GDM1 (cell line): ENCODE measurements at regions not wholly inside any gene's neighbourhood (a gene's known extent, or its start where the extent isn't known, plus 50 kb on each side); places are given as distances from the start of the nearest gene placed in this dataset.

Experiments used
- DNase-seq: peaks from one replicate; lab custom pipeline; 2025; lab: John Stamatoyannopoulos, UW

- DNase-seq: no peak
These were observed 140.9 kb upstream of the MOCS1 start for GRCh38 chr6:40075056-40075590.

- DNase-seq: no peak
These were observed 140.2 kb upstream of the MOCS1 start for GRCh38 chr6:40074306-40075055.

- no peak for DNase-seq
These were observed 132.1 kb upstream of the MOCS1 start for GRCh38 chr6:40066372-40066771.

- DNase-seq: no peak
These were observed 122.6 kb upstream of the MOCS1 start for GRCh38 chr6:40056865-40057264.

GRCh38 chr6:40054602-40055001, 120.3 kb upstream of the MOCS1 start:
- no peak for DNase-seq

GRCh38 chr6:40054186-40054585, 119.9 kb upstream of the MOCS1 start:
- DNase-seq: no peak

- DNase-seq: no peak
These were observed 114.9 kb upstream of the MOCS1 start for GRCh38 chr6:40049128-40049527.

- DNase-seq: no peak
These were observed 109.9 kb upstream of the MOCS1 start for GRCh38 chr6:40044196-40044595.

GRCh38 chr6:40042232-40042631, 108.0 kb upstream of the MOCS1 start:
- no peak for DNase-seq

- no peak for DNase-seq
These were observed 104.8 kb upstream of the MOCS1 start for GRCh38 chr6:40039042-40039441.

- no peak for DNase-seq
These were observed 104.4 kb upstream of the MOCS1 start for GRCh38 chr6:40038626-40039025.

- no peak for DNase-seq
These were observed 103.0 kb upstream of the MOCS1 start for GRCh38 chr6:40037271-40037670.

- no peak for DNase-seq
These were observed 101.9 kb upstream of the MOCS1 start for GRCh38 chr6:40036186-40036585.

GRCh38 chr6:40028449-40028848, 94.2 kb upstream of the MOCS1 start:
- no peak for DNase-seq

GRCh38 chr6:40022867-40023266, 88.6 kb upstream of the MOCS1 start:
- no peak for DNase-seq

GRCh38 chr6:40020166-40020565, 85.9 kb upstream of the MOCS1 start:
- DNase-seq: no peak

GRCh38 chr6:40015530-40015929, 81.3 kb upstream of the MOCS1 start:
- no peak for DNase-seq

- no peak for DNase-seq
These were observed 77.6 kb upstream of the MOCS1 start for GRCh38 chr6:40011844-40012243.

GRCh38 chr6:40000964-40001515, 66.8 kb upstream of the MOCS1 start:
- no peak for DNase-seq

GRCh38 chr6:39999006-39999867, 65.0 kb upstream of the MOCS1 start:
- DNase-seq: no peak

- DNase-seq: no peak
These were observed 63.9 kb upstream of the MOCS1 start for GRCh38 chr6:39998126-39998525.

GRCh38 chr6:39997101-39997635, 62.9 kb upstream of the MOCS1 start:
- no peak for DNase-seq

- no peak for DNase-seq
These were observed 61.4 kb upstream of the MOCS1 start for GRCh38 chr6:39995633-39996032.
